ENCODE measurements at regions not wholly inside any gene's neighbourhood (a gene's known extent, or its start where the extent isn't known, plus 50 kb on each side); places are given as distances from the start of the nearest gene placed in this dataset.
"Not testable (repeated sequence)": the region's sequence is repeated elsewhere in the genome, so short reads cannot be mapped to it uniquely, and the experiment has no call there.

DNA sequence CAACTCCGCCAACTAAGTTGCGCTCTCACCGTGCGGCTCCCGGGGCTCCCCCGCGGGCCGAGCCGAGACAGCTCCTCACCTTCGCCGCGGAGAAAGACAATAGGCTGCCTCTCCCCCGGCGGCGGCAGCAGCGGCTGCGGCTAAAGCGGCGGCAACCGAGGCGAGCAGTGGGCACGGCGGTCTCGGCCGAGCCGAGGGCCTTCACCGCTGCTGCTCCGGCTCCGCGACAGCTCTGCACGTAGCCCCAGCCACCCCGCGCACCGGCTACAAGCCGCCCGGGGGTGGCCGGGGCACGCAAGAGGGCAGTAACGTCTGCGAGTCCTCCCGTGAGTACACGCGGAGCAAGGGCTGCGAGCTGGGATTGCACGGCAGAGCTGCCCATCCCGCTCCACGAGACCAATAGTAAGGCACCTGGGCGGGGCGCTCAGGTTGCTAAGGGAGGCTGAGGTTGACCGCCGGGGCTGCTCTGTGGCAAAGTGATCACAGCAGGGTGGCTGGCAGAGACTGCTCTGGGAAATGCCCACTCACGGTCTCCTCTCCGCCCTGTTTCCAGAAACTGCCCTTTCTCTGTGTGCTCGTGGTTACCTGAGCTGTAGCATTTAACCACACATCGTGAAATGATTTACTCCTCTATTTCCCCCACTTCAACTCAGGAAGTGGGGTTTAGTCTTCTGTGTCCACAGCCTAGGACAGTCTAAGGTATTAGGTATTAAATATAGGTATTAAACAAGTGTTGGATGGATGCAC, 145.8 kb upstream of the AKAP13 start:
- not testable (repeated sequence) for H3K4me1 ChIP-seq (ENCODE audit: control insufficient read depth, insufficient read depth, low read length); H3K27me3 ChIP-seq (ENCODE audit: control insufficient read depth, insufficient read depth, low read length, poor library complexity, severe bottlenecking); DNase-seq; H3K36me3 ChIP-seq (ENCODE audit: control insufficient read depth, insufficient read depth, low read length); H3K9me3 Mint-ChIP-seq; H3K27me3 Mint-ChIP-seq (ENCODE audit: insufficient read depth); H3K36me3 Mint-ChIP-seq (ENCODE audit: low read depth); H3K4me3 Mint-ChIP-seq; H3K9ac ChIP-seq (ENCODE audit: extremely low read depth, low read length, poor library complexity, severe bottlenecking); H3K27ac ChIP-seq (ENCODE audit: low read depth, low read length); H3K9me3 ChIP-seq (ENCODE audit: control insufficient read depth, low read length); H3K4me1 Mint-ChIP-seq; H3K4me3 ChIP-seq (ENCODE audit: low read length); H3K27ac Mint-ChIP-seq
- WGBS, 2 experiments (ENCODE audit: insufficient coverage in 1 of 2, insufficient read length in 1 of 2), result no CpG with 5 or more reads among the region's 55 CpGs

DNA sequence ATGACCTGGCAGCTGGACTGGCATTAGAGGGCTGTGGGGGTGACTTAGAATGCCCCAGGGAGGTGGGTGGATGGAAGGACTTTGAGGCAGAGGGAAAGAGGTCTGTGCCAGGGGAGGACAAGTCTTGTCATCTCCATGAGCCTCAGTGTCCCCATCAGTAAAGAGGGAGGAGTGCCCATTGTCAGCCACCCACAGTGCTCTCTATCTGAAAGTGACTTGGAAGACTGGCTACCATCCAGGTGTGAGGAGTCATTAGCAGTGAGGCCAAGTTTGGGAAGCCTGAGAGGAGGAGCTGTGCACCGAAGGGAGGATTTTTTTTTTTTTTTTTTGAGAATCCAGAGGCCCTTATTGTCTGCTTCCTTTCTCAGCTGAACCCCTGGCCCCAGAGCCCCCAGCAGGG, 136.3 kb upstream of the AKAP13 start:
- H3K4me3 ChIP-seq (ENCODE audit: low read length); DNase-seq; H3K27me3 ChIP-seq (ENCODE audit: control insufficient read depth, insufficient read depth, low read length, poor library complexity, severe bottlenecking); H3K27ac ChIP-seq (ENCODE audit: low read depth, low read length); H3K36me3 Mint-ChIP-seq (ENCODE audit: low read depth); H3K4me1 Mint-ChIP-seq; H3K27me3 Mint-ChIP-seq (ENCODE audit: insufficient read depth); H3K36me3 ChIP-seq (ENCODE audit: control insufficient read depth, insufficient read depth, low read length); H3K4me1 ChIP-seq (ENCODE audit: control insufficient read depth, insufficient read depth, low read length); H3K9me3 ChIP-seq (ENCODE audit: control insufficient read depth, low read length); H3K9ac ChIP-seq (ENCODE audit: extremely low read depth, low read length, poor library complexity, severe bottlenecking); H3K27ac Mint-ChIP-seq; H3K9me3 Mint-ChIP-seq; H3K4me3 Mint-ChIP-seq: not testable (repeated sequence)
- no CpG with 5 or more reads among the region's 1 CpG for WGBS, 2 experiments (ENCODE audit: insufficient coverage in 1 of 2, insufficient read length in 1 of 2)

DNA sequence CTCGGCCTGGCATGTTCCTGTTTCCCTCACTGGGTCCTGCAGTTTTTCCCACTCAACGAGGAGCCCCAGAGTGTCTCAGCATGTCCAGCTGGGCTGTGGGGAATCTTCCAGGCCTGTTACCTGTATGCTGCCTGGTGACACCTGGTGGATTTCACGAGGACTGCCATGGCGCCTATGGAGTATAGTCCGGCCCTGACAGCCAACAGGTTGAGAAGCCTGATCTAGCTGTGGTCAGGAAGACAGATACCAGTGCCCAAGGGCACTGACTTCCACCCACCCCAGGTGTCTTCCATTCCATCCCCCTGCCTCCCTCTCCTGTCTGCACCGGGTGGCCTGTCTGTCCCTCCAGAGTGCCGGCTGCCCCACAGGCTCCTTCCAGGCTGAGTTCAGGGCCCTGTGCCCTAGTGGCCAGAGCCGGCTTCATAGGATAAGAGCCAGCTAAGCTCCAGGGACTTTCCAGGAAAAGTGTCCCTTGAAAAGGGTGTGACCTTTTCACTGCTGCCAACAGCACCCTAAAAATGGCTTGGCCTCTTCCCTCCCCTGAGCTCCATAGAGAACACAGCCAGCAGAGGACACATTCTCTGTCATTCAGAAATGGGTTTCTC, 129.4 kb upstream of the AKAP13 start:
- not testable (repeated sequence) for H3K4me1 Mint-ChIP-seq; H3K9ac ChIP-seq (ENCODE audit: extremely low read depth, low read length, poor library complexity, severe bottlenecking); H3K27ac Mint-ChIP-seq; H3K27ac ChIP-seq (ENCODE audit: low read depth, low read length); H3K4me1 ChIP-seq (ENCODE audit: control insufficient read depth, insufficient read depth, low read length); H3K9me3 ChIP-seq (ENCODE audit: control insufficient read depth, low read length); H3K4me3 ChIP-seq (ENCODE audit: low read length); H3K9me3 Mint-ChIP-seq; H3K27me3 Mint-ChIP-seq (ENCODE audit: insufficient read depth); H3K36me3 Mint-ChIP-seq (ENCODE audit: low read depth); H3K4me3 Mint-ChIP-seq; H3K27me3 ChIP-seq (ENCODE audit: control insufficient read depth, insufficient read depth, low read length, poor library complexity, severe bottlenecking); H3K36me3 ChIP-seq (ENCODE audit: control insufficient read depth, insufficient read depth, low read length)
- peak; percentile 88 for DNase-seq
- 67 to 94% methylated on average over 3 to 8 of the region's 8 CpGs for WGBS, 2 experiments (ENCODE audit: insufficient coverage in 1 of 2, insufficient read length in 1 of 2)
- TF ChIP-seq, protein P1, sequence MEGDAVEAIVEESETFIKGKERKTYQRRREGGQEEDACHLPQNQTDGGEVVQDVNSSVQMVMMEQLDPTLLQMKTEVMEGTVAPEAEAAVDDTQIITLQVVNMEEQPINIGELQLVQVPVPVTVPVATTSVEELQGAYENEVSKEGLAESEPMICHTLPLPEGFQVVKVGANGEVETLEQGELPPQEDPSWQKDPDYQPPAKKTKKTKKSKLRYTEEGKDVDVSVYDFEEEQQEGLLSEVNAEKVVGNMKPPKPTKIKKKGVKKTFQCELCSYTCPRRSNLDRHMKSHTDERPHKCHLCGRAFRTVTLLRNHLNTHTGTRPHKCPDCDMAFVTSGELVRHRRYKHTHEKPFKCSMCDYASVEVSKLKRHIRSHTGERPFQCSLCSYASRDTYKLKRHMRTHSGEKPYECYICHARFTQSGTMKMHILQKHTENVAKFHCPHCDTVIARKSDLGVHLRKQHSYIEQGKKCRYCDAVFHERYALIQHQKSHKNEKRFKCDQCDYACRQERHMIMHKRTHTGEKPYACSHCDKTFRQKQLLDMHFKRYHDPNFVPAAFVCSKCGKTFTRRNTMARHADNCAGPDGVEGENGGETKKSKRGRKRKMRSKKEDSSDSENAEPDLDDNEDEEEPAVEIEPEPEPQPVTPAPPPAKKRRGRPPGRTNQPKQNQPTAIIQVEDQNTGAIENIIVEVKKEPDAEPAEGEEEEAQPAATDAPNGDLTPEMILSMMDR (conservative IDR thresholded peaks at IDR 0.05), result peak; percentile 66

DNA sequence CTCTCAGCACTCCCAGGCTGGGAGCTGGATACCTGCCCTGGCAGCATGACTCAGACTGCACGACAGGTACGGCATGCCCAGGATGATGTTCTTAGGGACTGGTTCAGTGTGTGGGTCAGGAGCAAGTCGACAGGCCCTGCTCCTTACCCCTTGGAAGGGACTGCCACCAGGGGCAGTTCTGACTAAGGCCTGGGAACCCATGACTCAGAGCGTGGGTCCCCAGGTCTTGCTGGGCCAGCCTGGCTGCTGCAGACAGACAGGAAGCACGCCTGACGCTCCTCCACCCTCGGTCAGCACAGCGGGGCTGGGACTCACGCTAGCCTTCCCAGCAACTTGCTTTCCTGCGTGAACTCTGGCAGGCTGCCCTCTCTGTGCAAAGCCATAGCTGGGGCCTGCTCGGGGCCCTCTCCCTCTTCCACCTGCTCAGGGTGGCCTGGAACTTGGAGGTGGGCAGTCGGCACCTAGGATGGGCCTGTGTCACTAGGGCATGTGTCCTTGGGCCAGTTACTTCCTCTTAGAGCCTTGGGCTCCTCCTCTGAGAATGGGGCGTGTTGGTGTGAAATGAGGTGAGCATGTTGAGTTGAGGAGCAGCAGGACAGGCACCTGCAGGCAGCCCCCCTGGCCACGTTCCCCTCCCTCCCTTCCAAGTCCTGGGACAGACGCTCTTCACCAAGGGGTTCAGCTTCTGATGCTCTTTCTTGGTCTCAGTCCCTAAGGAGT, 127.0 kb upstream of the AKAP13 start:
- H3K36me3 Mint-ChIP-seq (ENCODE audit: low read depth); H3K27ac ChIP-seq (ENCODE audit: low read depth, low read length); H3K27ac Mint-ChIP-seq: not testable (repeated sequence)

More for the DNA sequence above, 127.0 kb upstream of the AKAP13 start:
- not testable (repeated sequence) for H3K27me3 ChIP-seq (ENCODE audit: control insufficient read depth, insufficient read depth, low read length, poor library complexity, severe bottlenecking); H3K4me3 ChIP-seq (ENCODE audit: low read length); H3K4me1 Mint-ChIP-seq; H3K4me1 ChIP-seq (ENCODE audit: control insufficient read depth, insufficient read depth, low read length); H3K9ac ChIP-seq (ENCODE audit: extremely low read depth, low read length, poor library complexity, severe bottlenecking); H3K9me3 ChIP-seq (ENCODE audit: control insufficient read depth, low read length); H3K9me3 Mint-ChIP-seq; H3K4me3 Mint-ChIP-seq; H3K27me3 Mint-ChIP-seq (ENCODE audit: insufficient read depth); H3K36me3 ChIP-seq (ENCODE audit: control insufficient read depth, insufficient read depth, low read length)
- 83 to 87% methylated on average over 1 to 13 of the region's 15 CpGs for WGBS, 2 experiments (ENCODE audit: insufficient coverage in 1 of 2, insufficient read length in 1 of 2)
- peak; percentile 46 for DNase-seq

Measured in endodermal cell (in vitro differentiated cells).